Vagina (tissue), 2 donors: ENCODE measurements at regions not wholly inside any gene's neighbourhood (a gene's known extent, or its start where the extent isn't known, plus 50 kb on each side); places are given as distances from the start of the nearest gene placed in this dataset.

ENCODE experiments used
- CTCF ChIP-seq, 3 experiments: fragments of 450-650 bp in 2 of 3; fragments of 200-600 bp in 1 of 3; sonication (generic) in 1 of 3; IDR thresholded peaks; one replicate each; pipeline ENCODE4 v1.5.1; 2017 to 2019; ENCODE audit warnings: antibody characterized with exemption in 3 of 3, mild to moderate bottlenecking in 2 of 3, moderate library complexity in 2 of 3
- POLR2A ChIP-seq, 2 donors: fragments of 450-650 bp; IDR thresholded peaks; one replicate each; pipeline ENCODE4 v1.6.1; 2017; ENCODE audit warnings: antibody characterized with exemption in 2 of 2, mild to moderate bottlenecking in 2 of 2, moderate library complexity in 2 of 2

- TF ChIP-seq CTCF (IDR thresholded peaks at IDR 0.05) (no peak), POLR2A (IDR thresholded peaks at IDR 0.05) (no peak)
These were observed 479.9 kb upstream of the AKR1E2 start for GRCh38 chr10:4345877-4346646.
